Kidney capillary endothelial cell (primary cell): ENCODE measurements at regions not wholly inside any gene's neighbourhood (a gene's known extent, or its start where the extent isn't known, plus 50 kb on each side); places are given as distances from the start of the nearest gene placed in this dataset.
A peak's percentile ranks its signal among the peaks of the same experiment; 100 is the strongest.

ENCODE experiments used
- DNase-seq: peaks from one replicate; pipeline ENCODE4 v3.0.0-alpha.2; 2018; ENCODE audit warnings: low spot score

- DNase-seq = no peak
These were observed 274.0 kb downstream of the RNF152 start for GRCh38 chr18:61618816-61619215.

GRCh38 chr18:61616111-61616610 lies 276.6 kb downstream of the RNF152 start:
- no peak for DNase-seq

GRCh38 chr18:61612517-61612916 lies 279.3 kb downstream of the CDH20 start:
- no peak for DNase-seq

GRCh38 chr18:61609131-61609530 lies 275.9 kb downstream of the CDH20 start:
- DNase-seq = no peak

GRCh38 chr18:61608316-61608715 lies 275.1 kb downstream of the CDH20 start:
- peak; percentile 70 for DNase-seq

- no peak for DNase-seq
These were observed 274.6 kb downstream of the CDH20 start for GRCh38 chr18:61607867-61608266.

- peak; percentile 99 for DNase-seq
These were observed 273.5 kb downstream of the CDH20 start for GRCh38 chr18:61606759-61607158.

- DNase-seq = no peak
These were observed 272.9 kb downstream of the CDH20 start for GRCh38 chr18:61606068-61606660.

GRCh38 chr18:61605376-61606067 lies 272.3 kb downstream of the CDH20 start:
- DNase-seq = no peak
